NCI-H1694 (cell line): ENCODE measurements at regions not wholly inside any gene's neighbourhood (a gene's known extent, or its start where the extent isn't known, plus 50 kb on each side); places are given as distances from the start of the nearest gene placed in this dataset.
"Not testable (repeated sequence)": the region's sequence is repeated elsewhere in the genome, so short reads cannot be mapped to it uniquely, and the experiment has no call there.

ENCODE experiments used
- DNase-seq: peaks from one replicate; lab custom pipeline; 2025; lab: John Stamatoyannopoulos, UW

- DNase-seq: not testable (repeated sequence)
Measured at GRCh38 chr4:52157071-52157470, 106.0 kb downstream of the SPATA18 start.

GRCh38 chr4:52157641-52158316 is 106.7 kb downstream of the SPATA18 start:
- no peak for DNase-seq

- DNase-seq: no peak
Measured at GRCh38 chr4:52160859-52161258, 109.8 kb downstream of the SPATA18 start.

GRCh38 chr4:52164116-52164515 is 113.0 kb downstream of the SPATA18 start:
- no peak for DNase-seq

GRCh38 chr4:52172166-52172565 is 121.1 kb downstream of the SPATA18 start:
- no peak for DNase-seq

- DNase-seq: no peak
Measured at GRCh38 chr4:52173470-52174045, 122.5 kb downstream of the SPATA18 start.

GRCh38 chr4:52187603-52188002 is 136.5 kb downstream of the SPATA18 start:
- no peak for DNase-seq

- DNase-seq: no peak
Measured at GRCh38 chr4:52192001-52192400, 140.9 kb downstream of the SPATA18 start.

GRCh38 chr4:52192721-52193135 is 141.6 kb downstream of the SPATA18 start:
- no peak for DNase-seq

GRCh38 chr4:52195869-52196268 is 144.8 kb downstream of the SPATA18 start:
- no peak for DNase-seq

GRCh38 chr4:52196606-52197130 is 145.6 kb downstream of the SPATA18 start:
- no peak for DNase-seq

GRCh38 chr4:52197306-52197705 is 146.2 kb downstream of the SPATA18 start:
- no peak for DNase-seq

- no peak for DNase-seq
Measured at GRCh38 chr4:52198294-52198693, 147.2 kb downstream of the SPATA18 start.

GRCh38 chr4:52199574-52200338 is 148.7 kb downstream of the SPATA18 start:
- no peak for DNase-seq

GRCh38 chr4:52200339-52200725 is 149.2 kb downstream of the SPATA18 start:
- DNase-seq: no peak

GRCh38 chr4:52201715-52202114 is 150.6 kb downstream of the SPATA18 start:
- no peak for DNase-seq

- DNase-seq: no peak
Measured at GRCh38 chr4:52202251-52202779, 151.2 kb downstream of the SPATA18 start.

GRCh38 chr4:52202931-52203330 is 151.8 kb downstream of the SPATA18 start:
- no peak for DNase-seq

- no peak for DNase-seq
Measured at GRCh38 chr4:52203351-52203750, 152.2 kb downstream of the SPATA18 start.

GRCh38 chr4:52204921-52205320 is 153.8 kb downstream of the SPATA18 start:
- no peak for DNase-seq

GRCh38 chr4:52207146-52207545 is 156.0 kb downstream of the SPATA18 start:
- DNase-seq: not testable (repeated sequence)

- no peak for DNase-seq
Measured at GRCh38 chr4:52212702-52213101, 161.6 kb downstream of the SPATA18 start.

- DNase-seq: no peak
Measured at GRCh38 chr4:52231526-52231925, 180.4 kb downstream of the SPATA18 start.
